ENCODE measurements at regions not wholly inside any gene's neighbourhood (a gene's known extent, or its start where the extent isn't known, plus 50 kb on each side); places are given as distances from the start of the nearest gene placed in this dataset.
A peak's percentile ranks its signal among the peaks of the same experiment; 100 is the strongest.

- no peak for DNase-seq
These were observed 732.4 kb downstream of the MATN1 start for GRCh38 chr1:29991025-29991424.

GRCh38 chr1:29990304-29990703, 733.1 kb downstream of the MATN1 start:
- DNase-seq: no peak

GRCh38 chr1:29986986-29987385, 736.4 kb downstream of the MATN1 start:
- DNase-seq: no peak

GRCh38 chr1:29985606-29985945, 737.8 kb downstream of the MATN1 start:
- no peak for DNase-seq

GRCh38 chr1:29984862-29985605, 738.4 kb downstream of the MATN1 start:
- no peak for DNase-seq

GRCh38 chr1:29984166-29984861, 739.1 kb downstream of the MATN1 start:
- no peak for DNase-seq

- no peak for DNase-seq
These were observed 740.1 kb downstream of the MATN1 start for GRCh38 chr1:29983321-29983720.

- no peak for DNase-seq
These were observed 741.7 kb downstream of the MATN1 start for GRCh38 chr1:29981586-29982239.

GRCh38 chr1:29977550-29977949, 741.2 kb downstream of the PTPRU start:
- no peak for DNase-seq

- peak; percentile 48 for DNase-seq
These were observed 738.8 kb downstream of the PTPRU start for GRCh38 chr1:29975036-29975694.

- DNase-seq: peak; percentile 87
These were observed 738.0 kb downstream of the PTPRU start for GRCh38 chr1:29974316-29974724.

GRCh38 chr1:29973406-29973805, 737.1 kb downstream of the PTPRU start:
- DNase-seq: peak; percentile 13

GRCh38 chr1:29972421-29973053, 736.2 kb downstream of the PTPRU start:
- DNase-seq: no peak

- DNase-seq: no peak
These were observed 735.4 kb downstream of the PTPRU start for GRCh38 chr1:29971703-29972102.

- DNase-seq: no peak
These were observed 734.5 kb downstream of the PTPRU start for GRCh38 chr1:29970747-29971325.

GRCh38 chr1:29969576-29969975, 733.3 kb downstream of the PTPRU start:
- no peak for DNase-seq

- no peak for DNase-seq
These were observed 730.9 kb downstream of the PTPRU start for GRCh38 chr1:29967261-29967660.

- DNase-seq: no peak
These were observed 730.3 kb downstream of the PTPRU start for GRCh38 chr1:29966526-29967045.

GRCh38 chr1:29964718-29965533, 728.6 kb downstream of the PTPRU start:
- no peak for DNase-seq

GRCh38 chr1:29963946-29964345, 727.6 kb downstream of the PTPRU start:
- no peak for DNase-seq

- DNase-seq: no peak
These were observed 726.5 kb downstream of the PTPRU start for GRCh38 chr1:29962831-29963247.
